Lung (tissue), 11 donors: ENCODE measurements at regions not wholly inside any gene's neighbourhood (a gene's known extent, or its start where the extent isn't known, plus 50 kb on each side); places are given as distances from the start of the nearest gene placed in this dataset.

Experiments used
- ATAC-seq: fragments of 200-7000 bp; cut with Tn5 transposase; one replicate; pipeline ENCODE4 v1.9.1; 2020; ENCODE audit warnings: moderate number of reproducible peaks; ENCODE audit not compliant: insufficient read depth, low FRiP score
- DNase-seq, 3 donors: peaks; one replicate each; pipeline ENCODE4 v3.0.0-alpha.2; 2013 to 2017
- H3K27ac ChIP-seq, 2 donors: one replicate each; pipeline ENCODE4 v1.5.1; 2013; ENCODE audit warnings: mild to moderate bottlenecking in 2 of 2, moderate library complexity in 2 of 2, control low read depth in 1 of 2, inconsistent platforms in 1 of 2, low read depth in 1 of 2, low read length in 1 of 2
- H3K27me3 ChIP-seq, 3 donors: one replicate each; pipeline ENCODE4 v1.5.1; 2013; ENCODE audit warnings: low read length in 2 of 3; ENCODE audit not compliant: control insufficient read depth in 3 of 3, insufficient read depth in 3 of 3
- H3K36me3 ChIP-seq, 4 donors: one replicate each; pipeline ENCODE4 v1.5.1; 2013; ENCODE audit warnings: low read length in 4 of 4, mild to moderate bottlenecking in 1 of 4, moderate library complexity in 1 of 4; ENCODE audit not compliant: control insufficient read depth in 4 of 4, insufficient read depth in 4 of 4
- H3K4me1 ChIP-seq, 5 donors: one replicate each; pipeline ENCODE4 v1.5.1; 2013; ENCODE audit warnings: low read length in 5 of 5, mild to moderate bottlenecking in 2 of 5, moderate library complexity in 1 of 5; ENCODE audit not compliant: control insufficient read depth in 5 of 5, insufficient read depth in 5 of 5
- H3K4me3 ChIP-seq: one replicate; pipeline ENCODE4 v1.5.1; 2013; ENCODE audit warnings: mild to moderate bottlenecking, control low read depth, moderate library complexity
- H3K9ac ChIP-seq, 2 donors: one replicate each; pipeline ENCODE4 v1.5.1; 2013; ENCODE audit warnings: low read length in 2 of 2, control low read depth in 1 of 2; ENCODE audit not compliant: insufficient read depth in 1 of 2
- H3K9me3 ChIP-seq, 4 donors: one replicate each; pipeline ENCODE4 v1.5.1; 2013; ENCODE audit warnings: low read length in 3 of 4, mild to moderate bottlenecking in 1 of 4, moderate library complexity in 1 of 4; ENCODE audit not compliant: control insufficient read depth in 4 of 4, insufficient read depth in 3 of 4
- CTCF ChIP-seq: IDR thresholded peaks from 2 replicates; pipeline ENCODE4 v1.5.1; 2012; ENCODE audit warnings: mild to moderate bottlenecking; ENCODE audit errors: control extremely low read depth, extremely low read depth
- WGBS, 2 donors: extraction: QIAGEN DNeasy Blood & Tissue Kit; methylation state at CpG; one replicate each; pipeline ENCODE4 v1.1.7; 2013; 5-methylcytosine and 5-hydroxymethylcytosine counted together
- donor health status: control.
- donor health status: control.
- donor health status: Bipolar disorder and iron deficiency.
- donor health status: healthy.
- donor health status: DM: yes; HTN: yes; CAD: no.

GRCh38 chr7:68917041-68917651 lies 681.1 kb upstream of the AUTS2 start:
- Histone ChIP-seq H3K36me3 (no peaks in the 10 kb centered on the region), H3K9me3 (peaks cover 0 to 19% (median 4%) of the 10 kb centered on the region in 4 donors), H3K4me3 (no peak overlapping the region), H3K27me3 (no peaks in the 10 kb centered on the region), H3K9ac (no peak overlapping the region), H3K4me1 (no peaks in the 10 kb centered on the region), H3K27ac (no peak overlapping the region)
- no peak for DNase-seq
- no peak for ATAC-seq
- TF ChIP-seq CTCF: no peak
- WGBS, 2 donors: 88 to 93% methylated on average over 5 of the region's 5 CpGs

GRCh38 chr7:68918621-68919020 lies 679.7 kb upstream of the AUTS2 start:
- no peaks in the 10 kb centered on the region for H3K36me3 ChIP-seq
- WGBS, 2 donors: 91 to 92% methylated on average over 2 of the region's 2 CpGs
- H3K9me3 ChIP-seq: peaks cover 0 to 22% (median 4%) of the 10 kb centered on the region in 4 donors
- H3K4me3 ChIP-seq: no peak overlapping the region
- H3K4me1 ChIP-seq: no peaks in the 10 kb centered on the region
- no peaks in the 10 kb centered on the region for H3K27me3 ChIP-seq
- no peak overlapping the region for H3K9ac ChIP-seq
- no peak for TF ChIP-seq CTCF
- H3K27ac ChIP-seq: no peak overlapping the region
- no peak for DNase-seq
- no peak for ATAC-seq

- DNase-seq: no peak
- Histone ChIP-seq H3K27me3 (no peaks in the 10 kb centered on the region), H3K9ac (no peak overlapping the region), H3K27ac (no peak overlapping the region), H3K36me3 (no peaks in the 10 kb centered on the region), H3K9me3 (peaks cover 0 to 20% (median 4%) of the 10 kb centered on the region in 4 donors), H3K4me1 (no peaks in the 10 kb centered on the region), H3K4me3 (no peak overlapping the region)
- ATAC-seq: no peak
- TF ChIP-seq CTCF: no peak
- 39 to 42% methylated on average over 8 of the region's 8 CpGs for WGBS, 2 donors
Measured at GRCh38 chr7:68922850-68923249, 675.4 kb upstream of the AUTS2 start.

GRCh38 chr7:68925241-68925640 lies 673.0 kb upstream of the AUTS2 start:
- Histone ChIP-seq H3K4me3 (no peak overlapping the region), H3K36me3 (no peaks in the 10 kb centered on the region), H3K9me3 (peaks cover 0 to 15% (median 4%) of the 10 kb centered on the region in 4 donors), H3K4me1 (no peaks in the 10 kb centered on the region), H3K27ac (no peak overlapping the region), H3K27me3 (no peaks in the 10 kb centered on the region), H3K9ac (no peak overlapping the region)
- DNase-seq (peak in 2 of 3 donors; percentile 11 to 17), ATAC-seq (no peak)
- WGBS, 2 donors: 78 to 81% methylated on average over 6 of the region's 6 CpGs
- TF ChIP-seq CTCF: no peak
